HG03558 (cell line): ENCODE measurements at regions not wholly inside any gene's neighbourhood (a gene's known extent, or its start where the extent isn't known, plus 50 kb on each side); places are given as distances from the start of the nearest gene placed in this dataset.

Experiments used
- ATAC-seq: cut with Tn5 transposase; IDR thresholded peaks from one replicate; pipeline ENCODE4 v1.9.1; 2021; ENCODE audit warnings: moderate number of reproducible peaks; ENCODE audit not compliant: unreplicated experiment; ENCODE audit errors: extremely low read depth

DNA sequence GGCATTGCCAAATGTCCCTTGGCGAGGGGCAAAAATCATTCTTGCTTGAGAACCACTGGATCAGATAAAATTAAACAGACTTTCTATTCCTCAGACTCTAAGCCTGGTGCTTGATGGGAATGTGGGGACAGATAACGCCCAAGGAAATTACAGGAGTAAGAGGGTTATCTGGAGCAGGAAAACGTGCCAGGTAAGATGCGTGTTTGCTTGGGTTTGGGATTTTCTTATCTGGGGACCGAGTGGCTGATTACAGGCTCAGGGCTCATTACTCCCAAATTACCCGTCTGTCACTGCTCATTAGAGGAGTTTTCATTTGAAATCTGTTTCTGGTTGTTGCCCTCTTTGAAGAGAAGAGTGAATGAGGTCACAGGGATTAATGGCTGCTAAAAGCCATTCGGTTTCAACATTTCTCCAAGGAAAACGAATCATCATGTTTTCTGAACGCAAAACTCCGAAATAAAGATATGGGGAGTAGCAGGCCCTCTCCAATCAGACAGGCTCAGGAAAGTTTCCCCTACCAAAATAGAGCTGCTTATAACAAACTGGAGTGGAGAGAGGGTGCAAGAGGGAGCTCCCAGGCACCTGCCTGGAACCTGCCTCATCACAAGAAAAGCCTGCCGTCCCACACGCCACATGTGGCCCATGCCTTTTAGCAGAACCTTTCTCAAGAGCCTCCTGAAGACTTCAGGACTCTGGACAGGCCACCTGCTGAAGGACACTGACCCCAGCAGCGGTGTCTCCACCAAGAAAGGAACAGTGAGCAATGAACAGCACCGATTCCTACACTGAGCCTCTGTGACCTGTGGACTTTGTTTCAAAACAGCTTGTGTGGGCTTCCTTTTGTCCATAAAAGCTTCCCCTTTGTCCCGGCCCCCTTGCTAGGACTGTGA is 136.4 kb downstream of the ICE1 start:
- no peak for ATAC-seq

DNA sequence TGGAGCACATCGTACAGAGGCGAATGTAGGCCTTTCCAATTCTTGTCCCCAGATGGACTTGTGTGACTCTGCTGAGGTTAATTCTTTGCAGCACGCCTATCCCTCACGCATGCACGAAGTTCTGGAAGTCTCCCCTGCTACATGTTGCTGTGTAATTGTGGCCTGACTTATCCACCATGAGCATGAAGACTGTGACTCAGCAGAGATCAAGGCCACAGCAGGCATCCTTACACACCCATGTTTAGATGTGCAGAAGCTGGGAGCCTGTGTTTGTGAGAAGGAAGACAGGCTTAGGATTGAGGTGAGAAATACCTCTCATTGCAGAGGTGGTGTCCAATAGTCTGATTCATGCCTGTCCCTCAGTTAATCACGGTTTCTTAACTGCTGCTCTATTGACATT is 135.6 kb downstream of the ICE1 start:
- ATAC-seq = no peak

DNA sequence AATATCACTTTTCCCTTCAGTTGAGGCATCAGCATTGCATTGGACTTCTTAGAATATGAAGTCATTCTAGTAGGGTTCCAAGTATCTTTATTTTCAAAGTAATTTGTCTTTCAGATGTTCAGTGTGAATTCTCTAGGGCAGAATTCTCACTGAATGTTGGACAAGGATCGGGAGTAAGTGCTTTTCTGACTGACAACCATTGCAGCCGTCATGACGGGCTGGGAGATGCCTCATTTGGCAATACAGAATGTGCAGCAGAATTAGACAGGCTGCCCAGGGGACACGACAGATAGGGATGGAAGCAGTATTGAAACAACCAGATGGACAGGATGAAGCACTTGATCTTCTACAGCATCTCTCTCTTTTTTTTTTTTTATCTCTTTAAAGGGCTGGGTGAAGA is 129.0 kb downstream of the ICE1 start:
- no peak for ATAC-seq

DNA sequence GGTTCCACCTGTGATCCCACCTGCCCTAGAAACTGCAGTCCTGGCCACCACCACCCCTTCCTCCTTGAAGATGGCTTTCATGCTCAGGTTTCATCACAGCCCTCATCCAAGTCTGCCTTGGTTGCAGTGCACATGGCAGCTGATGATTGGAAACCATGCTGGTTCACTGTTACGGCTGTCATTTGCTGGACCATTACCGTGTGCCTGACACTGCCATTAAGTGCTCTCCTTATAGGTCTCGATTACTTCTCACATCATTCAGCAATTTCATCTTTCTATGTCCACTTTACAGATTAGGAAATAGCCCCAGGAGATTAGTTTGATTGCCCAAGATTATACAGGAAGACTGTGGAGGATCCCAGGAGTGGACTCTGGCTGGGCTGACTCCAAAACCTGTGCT is 123.9 kb downstream of the ICE1 start:
- no peak for ATAC-seq

DNA sequence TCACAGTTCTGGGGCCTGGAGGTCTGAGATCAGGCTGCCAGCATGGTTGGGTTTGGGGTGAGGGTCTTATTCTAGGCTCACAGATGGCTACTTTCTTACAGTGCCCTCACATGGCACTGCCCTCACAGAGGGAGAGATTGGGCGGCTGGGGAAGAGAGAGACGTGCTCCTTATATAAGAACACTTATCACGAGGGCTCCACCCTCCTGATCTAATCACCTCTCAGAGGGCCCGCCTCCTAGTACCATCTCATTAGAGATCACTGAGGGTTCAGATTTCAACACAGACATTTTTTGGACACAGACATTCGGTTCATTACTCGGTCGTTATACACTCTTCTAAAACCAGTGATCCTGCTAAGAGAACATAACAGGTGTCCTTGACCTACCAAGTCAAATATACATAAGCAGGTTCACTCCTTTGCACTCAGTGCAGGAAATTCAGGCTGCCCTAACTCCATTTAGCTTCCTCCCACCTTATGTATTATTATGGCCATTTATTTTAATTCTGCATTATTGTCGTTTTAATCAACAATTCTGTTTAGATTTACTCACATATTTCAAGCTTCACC is 121.7 kb downstream of the ICE1 start:
- ATAC-seq = no peak

DNA sequence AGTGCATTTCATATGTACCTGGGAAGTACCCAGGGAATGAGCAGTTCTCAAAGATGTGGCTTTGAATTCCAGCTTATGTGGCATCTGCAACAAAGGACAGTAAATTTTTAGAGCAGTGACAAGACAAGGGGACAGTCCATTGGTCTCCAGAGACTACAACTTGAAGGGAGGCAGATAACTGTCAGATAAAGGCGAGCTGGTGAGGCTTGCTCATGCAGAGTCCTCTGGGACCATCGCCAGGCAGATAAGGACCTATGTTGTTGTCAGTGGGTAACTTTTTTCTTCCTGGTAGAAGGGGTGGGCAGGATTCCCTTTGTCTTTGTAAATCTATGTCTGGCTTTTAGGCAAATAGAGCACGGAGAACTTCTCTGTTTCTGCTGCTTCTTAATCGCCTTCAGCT is 120.2 kb downstream of the ICE1 start:
- no peak for ATAC-seq

DNA sequence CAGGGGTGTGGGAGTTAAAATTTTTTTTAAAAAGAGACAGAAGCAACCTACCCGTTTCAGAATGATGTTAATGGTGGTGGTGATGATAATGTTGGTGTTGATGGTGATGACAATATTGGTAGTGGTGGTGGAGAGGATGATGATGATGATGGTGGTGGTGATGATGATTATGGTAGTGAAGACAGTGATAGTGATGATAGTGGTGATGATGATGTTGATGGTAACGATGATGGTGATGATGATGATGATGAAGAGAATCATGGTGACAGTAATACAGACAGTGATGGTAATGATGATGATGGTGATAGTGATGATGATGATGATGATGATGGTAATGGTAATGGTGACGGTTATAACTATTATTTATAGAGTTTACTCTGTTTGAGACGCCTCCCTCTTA is 117.6 kb downstream of the ICE1 start:
- ATAC-seq = no peak
